ENCODE measurements at regions not wholly inside any gene's neighbourhood (a gene's known extent, or its start where the extent isn't known, plus 50 kb on each side); places are given as distances from the start of the nearest gene placed in this dataset.

DNA sequence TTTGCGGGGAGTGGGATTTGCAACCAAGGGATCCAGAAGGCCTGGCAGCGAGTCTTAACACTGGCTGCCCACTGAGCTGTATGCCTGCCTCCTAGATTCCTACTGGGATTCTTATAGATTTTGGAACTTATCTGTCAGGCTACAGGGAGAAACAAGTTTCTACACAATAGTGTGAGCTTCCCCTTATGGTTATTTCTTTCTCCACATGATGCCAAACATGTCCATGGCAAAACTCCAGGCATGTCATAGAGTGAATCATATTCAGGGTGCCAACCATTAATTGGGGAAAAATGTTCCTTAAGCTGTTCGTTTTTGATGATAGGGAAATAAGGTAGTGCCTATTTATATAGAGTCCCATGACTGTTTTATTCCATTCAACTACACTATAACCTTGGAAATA, 1185.2 kb upstream of the CELF4 start:
- dilution Hi-C loops (cut with MboI; ENCODE audit: extremely low pct_ligation_motif_present, low sequenced_read_pairs) (no loop called here), intact Hi-C loops (cut with micrococcal nuclease) (no loop called here)
- Histone ChIP-seq H3K9me3 (replicated peaks; ENCODE audit: control insufficient read depth, insufficient read depth, low read length) (no peaks in the 10 kb centered on the region), H3K79me2 (ENCODE audit: control insufficient read depth, insufficient read depth, low read length) (no peaks in the 10 kb centered on the region), H3K4me3 (replicated peaks in 1 of 3; ENCODE audit: insufficient read depth in 1 of 3, low read depth in 1 of 3, low read length in 3 of 3) (no peak overlapping the region), H3K27ac (ENCODE audit: insufficient read depth, low read depth, low read length) (no peak overlapping the region), H3K27me3 (ENCODE audit: control insufficient read depth in 2 of 2, insufficient read depth in 2 of 2, low read length in 2 of 2) (no peaks in the 10 kb centered on the region), H3K4me2 (ENCODE audit: insufficient read depth, low read length) (no peak overlapping the region), H4K20me1 (replicated peaks; ENCODE audit: control insufficient read depth, extremely low read depth, insufficient read depth, low read length) (no peaks in the 10 kb centered on the region), H3K9ac (replicated peaks; ENCODE audit: extremely low read depth, insufficient read depth, low read length) (no peak overlapping the region), H2AFZ (ENCODE audit: low read depth, low read length) (no peak overlapping the region), H3K9me1 (replicated peaks; ENCODE audit: control insufficient read depth, extremely low read depth, insufficient read depth, low read length) (no peaks in the 10 kb centered on the region), H3K4me1 (ENCODE audit: control insufficient read depth, extremely low read depth, insufficient read depth, low read length) (no peaks in the 10 kb centered on the region), H3K36me3 (ENCODE audit: control insufficient read depth in 2 of 2, extremely low read depth in 1 of 2, insufficient read depth in 2 of 2, low read length in 2 of 2) (no peaks in the 10 kb centered on the region)
- TF ChIP-seq, protein P1, sequence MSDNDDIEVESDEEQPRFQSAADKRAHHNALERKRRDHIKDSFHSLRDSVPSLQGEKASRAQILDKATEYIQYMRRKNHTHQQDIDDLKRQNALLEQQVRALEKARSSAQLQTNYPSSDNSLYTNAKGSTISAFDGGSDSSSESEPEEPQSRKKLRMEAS (IDR thresholded peaks at IDR 0.05; ENCODE audit: insufficient read depth, insufficient read length) = no peak
- no peak for TF ChIP-seq FOS (IDR thresholded peaks at IDR 0.05; ENCODE audit: borderline replicate concordance, insufficient read depth, low read length)
- TF ChIP-seq MYC (IDR thresholded peaks at IDR 0.05; ENCODE audit: low read depth, low read length) = no peak
- TF ChIP-seq GATA2 (IDR thresholded peaks at IDR 0.05; ENCODE audit: insufficient read depth, insufficient read length, low read depth, low read length) = no peak
- TF ChIP-seq CTCF (IDR thresholded peaks at IDR 0.05; ENCODE audit: extremely low read depth in 1 of 2, insufficient read depth in 1 of 2, low read depth in 1 of 2, low read length in 2 of 2) = no peak
- TF ChIP-seq POLR2A (IDR thresholded peaks at IDR 0.05; ENCODE audit: low read depth, low read length) = no peak
- TF ChIP-seq POLR2AphosphoS5 (IDR thresholded peaks at IDR 0.05; ENCODE audit: insufficient read depth, low read depth, low read length) = no peak
- TF ChIP-seq EZH2 (IDR thresholded peaks at IDR 0.05; ENCODE audit: borderline replicate concordance, low read depth, low read length, severe bottlenecking) = no peak
- no peak for TF ChIP-seq JUN (IDR thresholded peaks at IDR 0.05; ENCODE audit: borderline replicate concordance, insufficient read depth, insufficient read length, low read depth)
- FAIRE-seq = no peak
- POLR2A ChIA-PET = no interaction called here
- no TSS peak for BruUV-seq (replicated peaks)
- CTCF ChIA-PET = no interaction called here
- DNase-seq (ENCODE audit: low read depth, low spot score) = no peak

Measured in endothelial cell of umbilical vein (primary cell).